Esophagus muscularis mucosa (tissue), 3 donors: ENCODE measurements at regions not wholly inside any gene's neighbourhood (a gene's known extent, or its start where the extent isn't known, plus 50 kb on each side); places are given as distances from the start of the nearest gene placed in this dataset.

ENCODE experiments used
- POLR2AphosphoS5 ChIP-seq, 2 donors: sonication (generic); formaldehyde crosslinking; IDR thresholded peaks; one replicate each; pipeline ENCODE4 v1.6.1; 2017; ENCODE audit warnings: antibody characterized with exemption in 2 of 2
- TF ChIP-seq, protein P1 (sequence below), 3 experiments: fragments of 200-600 bp in 2 of 3; fragments of 450-650 bp in 1 of 3; sonication (generic) in 2 of 3; IDR thresholded peaks; one replicate each; pipeline ENCODE4 v1.5.1; 2017 to 2019; ENCODE audit warnings: antibody characterized with exemption in 3 of 3, mild to moderate bottlenecking in 2 of 3, moderate library complexity in 1 of 3

DNA sequence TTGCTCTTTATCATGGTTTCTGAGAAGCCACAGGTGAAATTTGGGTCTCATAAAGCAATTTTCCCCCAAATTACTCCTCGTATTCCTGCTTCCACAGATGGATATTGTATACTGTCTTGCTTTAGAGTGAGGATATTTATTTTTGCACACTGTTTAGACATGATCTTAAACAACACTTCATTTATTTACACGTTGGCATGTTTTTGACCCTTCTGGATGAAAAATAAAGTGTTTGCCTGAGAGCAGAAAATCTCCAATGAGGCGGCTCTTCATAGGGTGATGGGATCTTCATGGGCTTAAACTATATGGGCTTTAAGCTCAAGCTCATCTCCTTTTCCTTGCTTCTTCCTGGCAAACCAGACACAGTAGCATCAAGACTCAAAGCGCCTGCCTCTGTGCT, 148.4 kb downstream of the MACROH2A1 start:
- TF ChIP-seq, protein P1, sequence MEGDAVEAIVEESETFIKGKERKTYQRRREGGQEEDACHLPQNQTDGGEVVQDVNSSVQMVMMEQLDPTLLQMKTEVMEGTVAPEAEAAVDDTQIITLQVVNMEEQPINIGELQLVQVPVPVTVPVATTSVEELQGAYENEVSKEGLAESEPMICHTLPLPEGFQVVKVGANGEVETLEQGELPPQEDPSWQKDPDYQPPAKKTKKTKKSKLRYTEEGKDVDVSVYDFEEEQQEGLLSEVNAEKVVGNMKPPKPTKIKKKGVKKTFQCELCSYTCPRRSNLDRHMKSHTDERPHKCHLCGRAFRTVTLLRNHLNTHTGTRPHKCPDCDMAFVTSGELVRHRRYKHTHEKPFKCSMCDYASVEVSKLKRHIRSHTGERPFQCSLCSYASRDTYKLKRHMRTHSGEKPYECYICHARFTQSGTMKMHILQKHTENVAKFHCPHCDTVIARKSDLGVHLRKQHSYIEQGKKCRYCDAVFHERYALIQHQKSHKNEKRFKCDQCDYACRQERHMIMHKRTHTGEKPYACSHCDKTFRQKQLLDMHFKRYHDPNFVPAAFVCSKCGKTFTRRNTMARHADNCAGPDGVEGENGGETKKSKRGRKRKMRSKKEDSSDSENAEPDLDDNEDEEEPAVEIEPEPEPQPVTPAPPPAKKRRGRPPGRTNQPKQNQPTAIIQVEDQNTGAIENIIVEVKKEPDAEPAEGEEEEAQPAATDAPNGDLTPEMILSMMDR (IDR thresholded peaks at IDR 0.05) = no peak
- no peak for TF ChIP-seq POLR2AphosphoS5 (IDR thresholded peaks at IDR 0.05)
